WI38 (cell line): ENCODE measurements at regions not wholly inside any gene's neighbourhood (a gene's known extent, or its start where the extent isn't known, plus 50 kb on each side); places are given as distances from the start of the nearest gene placed in this dataset.

Experiments
- H3K4me3 ChIP-seq: 2 replicates; pipeline ENCODE4 v1.5.1; 2011; ENCODE audit warnings: low read depth, mild to moderate bottlenecking, control low read depth, low read length
- TF ChIP-seq, protein P1 (sequence below): IDR thresholded peaks from 2 replicates; pipeline ENCODE4 v1.5.1; 2012; ENCODE audit warnings: low read depth, mild to moderate bottlenecking, control low read depth, low read length

DNA sequence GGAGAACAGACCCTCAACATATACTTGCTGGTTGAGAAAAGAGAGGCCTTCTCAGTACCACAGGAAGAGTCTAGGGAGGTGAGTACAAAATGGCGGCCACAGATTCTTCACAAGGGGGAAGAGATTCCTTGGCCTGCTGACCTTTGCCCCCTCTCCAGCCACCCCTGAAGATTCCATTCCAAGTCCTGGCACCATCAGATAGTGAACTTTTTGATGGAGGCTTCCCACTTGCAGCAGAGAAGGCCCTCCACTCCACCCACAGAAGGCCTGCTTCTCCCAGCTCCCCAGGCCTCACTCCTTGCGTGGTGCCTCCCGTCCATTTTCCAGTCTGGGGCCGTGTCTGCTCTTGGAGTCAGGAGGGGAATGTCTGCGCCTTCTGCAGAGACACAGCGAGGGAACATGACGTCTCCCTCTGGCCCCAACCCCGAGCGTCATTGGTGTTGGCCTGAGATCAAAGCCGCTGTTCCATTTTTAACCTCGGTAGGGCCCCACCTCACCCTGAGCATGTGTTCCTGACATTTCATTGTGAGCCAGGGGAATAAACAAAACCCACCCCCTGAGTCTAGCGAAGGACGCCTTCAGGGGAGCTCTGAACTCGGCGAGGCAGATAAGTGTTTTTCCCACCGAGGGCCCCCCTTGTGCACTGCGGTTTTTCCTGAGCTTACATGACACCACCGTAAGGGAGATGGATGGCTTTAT is 268.7 kb upstream of the TBX3 start:
- TF ChIP-seq, protein P1, sequence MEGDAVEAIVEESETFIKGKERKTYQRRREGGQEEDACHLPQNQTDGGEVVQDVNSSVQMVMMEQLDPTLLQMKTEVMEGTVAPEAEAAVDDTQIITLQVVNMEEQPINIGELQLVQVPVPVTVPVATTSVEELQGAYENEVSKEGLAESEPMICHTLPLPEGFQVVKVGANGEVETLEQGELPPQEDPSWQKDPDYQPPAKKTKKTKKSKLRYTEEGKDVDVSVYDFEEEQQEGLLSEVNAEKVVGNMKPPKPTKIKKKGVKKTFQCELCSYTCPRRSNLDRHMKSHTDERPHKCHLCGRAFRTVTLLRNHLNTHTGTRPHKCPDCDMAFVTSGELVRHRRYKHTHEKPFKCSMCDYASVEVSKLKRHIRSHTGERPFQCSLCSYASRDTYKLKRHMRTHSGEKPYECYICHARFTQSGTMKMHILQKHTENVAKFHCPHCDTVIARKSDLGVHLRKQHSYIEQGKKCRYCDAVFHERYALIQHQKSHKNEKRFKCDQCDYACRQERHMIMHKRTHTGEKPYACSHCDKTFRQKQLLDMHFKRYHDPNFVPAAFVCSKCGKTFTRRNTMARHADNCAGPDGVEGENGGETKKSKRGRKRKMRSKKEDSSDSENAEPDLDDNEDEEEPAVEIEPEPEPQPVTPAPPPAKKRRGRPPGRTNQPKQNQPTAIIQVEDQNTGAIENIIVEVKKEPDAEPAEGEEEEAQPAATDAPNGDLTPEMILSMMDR = no peak
- H3K4me3 ChIP-seq = no peak overlapping the region

DNA sequence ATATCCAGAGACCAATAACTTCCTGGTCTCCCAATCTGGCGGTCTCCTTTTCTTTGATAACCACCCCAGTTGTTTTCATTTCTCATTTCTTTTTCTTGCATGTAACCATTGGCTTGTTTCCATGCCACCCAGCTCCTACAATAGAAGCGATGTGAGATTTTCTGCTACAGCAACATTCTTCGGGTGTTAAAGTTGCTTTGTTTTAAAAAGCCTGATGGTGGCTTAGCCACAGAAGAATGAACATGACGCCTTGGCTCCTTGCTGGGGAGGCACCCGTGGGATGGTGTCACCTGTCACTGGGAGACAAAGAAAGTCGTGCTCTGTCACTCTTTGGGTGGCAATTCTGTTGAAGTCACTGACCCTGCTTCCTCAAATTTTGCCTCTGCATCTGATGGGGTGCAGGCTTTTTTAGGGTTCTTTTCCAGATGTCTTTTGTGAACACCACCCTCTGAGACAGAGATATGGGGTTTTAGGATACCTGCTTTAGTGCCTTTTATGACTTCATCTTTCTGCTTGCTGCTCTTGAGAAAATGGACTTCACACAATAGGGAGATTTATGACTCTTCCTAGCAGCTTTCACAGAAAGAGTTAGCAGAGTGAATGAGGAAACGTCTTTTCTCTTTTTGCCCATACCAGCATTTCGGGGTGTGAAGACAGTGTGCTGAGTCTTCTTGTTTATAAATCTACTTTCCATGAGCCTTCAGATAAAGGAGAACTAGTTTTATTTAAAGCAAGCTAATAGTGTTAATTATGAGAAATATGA is 265.3 kb upstream of the TBX3 start:
- TF ChIP-seq, protein P1 = no peak

DNA sequence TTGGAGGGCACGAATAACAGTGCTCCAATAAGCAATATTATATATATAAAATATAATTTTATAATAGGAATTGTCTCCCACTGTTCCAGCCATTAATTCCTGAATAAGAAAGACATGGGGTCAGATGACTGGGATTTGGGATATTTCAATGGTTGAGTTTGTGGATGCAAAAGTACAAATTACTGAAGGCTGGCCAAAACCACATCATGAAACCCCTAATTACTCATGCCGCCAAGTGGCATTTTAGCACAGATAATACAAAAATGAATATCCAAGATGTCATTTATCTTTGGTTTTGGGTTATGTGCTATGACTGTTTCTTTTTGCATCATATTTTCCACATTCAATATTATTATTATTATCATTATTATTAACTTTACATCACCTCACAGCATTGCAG is 261.4 kb upstream of the TBX3 start:
- TF ChIP-seq, protein P1 = no peak

More for the DNA sequence above, 265.3 kb upstream of the TBX3 start:
- no peak overlapping the region for H3K4me3 ChIP-seq

DNA sequence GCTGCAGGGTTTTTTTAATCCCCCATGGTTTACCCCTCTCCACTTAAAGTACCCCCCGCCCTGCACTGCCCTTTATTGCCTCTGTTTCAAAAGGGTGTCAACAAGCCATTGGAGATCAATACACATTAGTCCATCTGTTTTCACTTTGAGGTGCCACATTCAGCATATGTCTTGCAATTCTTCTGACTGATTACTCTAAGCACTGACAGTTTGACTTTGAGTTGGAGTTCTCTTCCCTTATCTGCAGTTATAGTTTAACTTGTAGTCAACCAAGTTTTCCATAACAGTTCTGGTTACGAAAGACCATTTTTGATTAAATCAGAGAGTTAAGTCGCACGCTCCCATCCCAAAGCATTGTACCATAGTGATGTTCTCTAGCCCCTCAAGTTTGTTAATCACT is 260.8 kb upstream of the TBX3 start:
- H3K4me3 ChIP-seq = no peak overlapping the region
- TF ChIP-seq, protein P1 = no peak

More for the DNA sequence above, 261.4 kb upstream of the TBX3 start:
- no peak overlapping the region for H3K4me3 ChIP-seq

DNA sequence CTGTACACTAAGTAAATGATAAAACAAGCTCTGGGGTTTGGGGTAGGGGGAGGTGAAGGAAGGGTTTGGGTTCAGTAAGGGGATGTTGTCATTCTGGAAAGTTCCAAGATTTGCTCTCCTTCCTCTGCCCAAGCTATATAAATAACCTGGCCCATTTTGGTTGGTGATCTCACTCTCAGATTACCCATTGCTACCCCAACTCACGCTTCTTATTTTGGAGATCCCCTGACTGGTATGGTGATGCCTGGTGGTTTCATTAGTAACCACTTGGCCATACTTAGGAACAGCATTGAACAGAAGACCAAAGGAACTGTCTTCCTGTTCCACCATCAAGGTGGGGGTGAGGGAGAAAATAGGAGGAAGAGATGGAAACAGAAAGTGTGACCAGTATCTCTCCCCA is 259.6 kb upstream of the TBX3 start:
- no peak overlapping the region for H3K4me3 ChIP-seq
- TF ChIP-seq, protein P1 = no peak

DNA sequence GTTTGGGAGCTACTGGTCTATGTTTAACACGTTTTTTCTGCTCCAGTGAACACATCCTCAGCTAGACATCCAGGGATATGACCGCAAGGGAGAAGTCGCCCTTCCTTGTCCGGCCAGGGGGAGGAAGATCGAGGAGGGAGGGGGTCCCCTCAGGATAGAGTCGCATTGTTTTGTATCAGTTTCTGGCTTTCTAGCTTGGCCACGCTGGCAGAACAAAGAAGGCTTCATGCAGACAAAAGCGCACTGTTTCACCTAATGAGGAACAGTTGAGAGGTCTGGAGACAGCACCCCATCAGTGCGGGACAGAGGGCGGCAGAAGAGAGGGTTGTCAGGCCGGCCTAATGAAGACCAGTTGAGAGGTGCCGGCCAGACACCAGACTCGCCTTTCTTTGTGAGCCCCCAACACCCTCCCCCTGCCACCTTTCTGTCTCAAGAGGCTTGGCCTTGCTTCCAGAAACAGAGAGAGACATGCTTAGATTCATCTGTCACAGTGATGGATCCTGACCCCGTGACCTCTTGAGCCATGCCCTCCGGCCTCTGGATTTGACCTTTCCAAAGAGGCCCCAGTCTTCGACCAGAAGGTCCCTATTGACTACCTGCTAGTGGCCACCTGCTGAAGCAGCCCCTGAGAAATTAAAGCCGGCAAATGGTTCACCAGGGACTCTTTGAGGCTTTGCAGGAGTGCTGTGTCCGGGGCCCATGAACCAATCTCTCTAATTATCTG is 254.7 kb upstream of the TBX3 start:
- TF ChIP-seq, protein P1 = no peak
- H3K4me3 ChIP-seq = no peak overlapping the region
